IMR-90 (cell line): ENCODE measurements at regions not wholly inside any gene's neighbourhood (a gene's known extent, or its start where the extent isn't known, plus 50 kb on each side); places are given as distances from the start of the nearest gene placed in this dataset.

Source experiments
- ATAC-seq: fragments of 200-7000 bp; cut with Tn5 transposase; 2 replicates; pipeline ENCODE4 v1.9.1; 2020; ENCODE audit warnings: low read depth, mild to moderate bottlenecking, moderate library complexity
- BruUV-seq: library from RNA; stranded (reverse); fragments of 400-500 nt; replicated peaks from 2 replicates; lab custom pipeline; 2021; lab: Mats Ljungman, UMichigan
- CTCF ChIA-PET: fragments of 300-600 bp; formaldehyde crosslinking; extraction: SDS; loops from one replicate; lab custom pipeline; 2021; ENCODE audit warnings: antibody characterized with exemption; lab: Yijun Ruan, JAX
- POLR2A ChIA-PET: fragments of 300-600 bp; sonication (Branson Sonifier 250); formaldehyde crosslinking; loops from one replicate; lab custom pipeline; 2022; ENCODE audit warnings: antibody characterized with exemption; ENCODE audit not compliant: unreplicated experiment; lab: Charles Lee
- DNase-seq: peaks from one replicate; pipeline ENCODE4 v3.0.0; 2013
- H2AFZ ChIP-seq: replicated peaks from 2 replicates; pipeline ENCODE3; 2013; ENCODE audit warnings: low read length, mild to moderate bottlenecking; ENCODE audit not compliant: poor library complexity
- H2AK5ac ChIP-seq: 2 replicates; pipeline ENCODE4 v1.6.1; 2013; ENCODE audit warnings: low read depth, low read length, inconsistent platforms
- H2AK9ac ChIP-seq: replicated peaks from 2 replicates; pipeline ENCODE3; 2013; ENCODE audit warnings: mild to moderate bottlenecking, low read depth, low read length, moderate library complexity; ENCODE audit not compliant: poor library complexity
- H2BK120ac ChIP-seq: 2 replicates; pipeline ENCODE4 v1.6.1; 2013; ENCODE audit warnings: low read depth, low read length, inconsistent platforms
- H2BK15ac ChIP-seq: 3 replicates; pipeline ENCODE4 v1.6.1; 2013; ENCODE audit warnings: low read depth, low read length, inconsistent platforms
- H2BK20ac ChIP-seq: 2 replicates; pipeline ENCODE4 v1.6.1; 2013; ENCODE audit warnings: low read depth, mild to moderate bottlenecking, inconsistent platforms, low read length, moderate library complexity
- H2BK5ac ChIP-seq: 2 replicates; pipeline ENCODE4 v1.6.1; 2013; ENCODE audit warnings: mild to moderate bottlenecking, low read depth, low read length, inconsistent platforms; ENCODE audit not compliant: poor library complexity, severe bottlenecking
- H3K14ac ChIP-seq: replicated peaks from 2 replicates; pipeline ENCODE4 v1.6.1; 2013; ENCODE audit warnings: low read depth, low read length, inconsistent platforms
- H3K18ac ChIP-seq: 2 replicates; pipeline ENCODE4 v1.6.1; 2013; ENCODE audit warnings: low read depth, low read length, control low read depth
- H3K23ac ChIP-seq: 2 replicates; pipeline ENCODE4 v1.6.1; 2013; ENCODE audit warnings: low read depth, low read length, inconsistent platforms
- H3K27ac ChIP-seq: 2 replicates; pipeline ENCODE4 v1.5.1; 2013; ENCODE audit warnings: mild to moderate bottlenecking, control low read depth, low read length; ENCODE audit not compliant: insufficient read depth
- H3K27me3 ChIP-seq: 2 replicates; pipeline ENCODE4 v1.6.1; 2013; ENCODE audit warnings: low read length; ENCODE audit not compliant: control insufficient read depth, insufficient read depth
- H3K36me3 ChIP-seq: 2 replicates; pipeline ENCODE4 v1.6.1; 2013; ENCODE audit warnings: low read length, mixed read lengths; ENCODE audit not compliant: control insufficient read depth, insufficient read depth
- H3K4ac ChIP-seq: 2 replicates; pipeline ENCODE4 v1.6.1; 2013; ENCODE audit warnings: low read depth, low read length, inconsistent platforms
- H3K4me1 ChIP-seq: 2 replicates; pipeline ENCODE4 v1.6.1; 2013; ENCODE audit warnings: low read length, mixed read lengths; ENCODE audit not compliant: control insufficient read depth, insufficient read depth
- H3K4me2 ChIP-seq: 2 replicates; pipeline ENCODE4 v1.6.1; 2013; ENCODE audit warnings: low read depth, mild to moderate bottlenecking, control low read depth, low read length, moderate library complexity
- H3K4me3 ChIP-seq: 2 replicates; pipeline ENCODE4 v1.5.1; 2013; ENCODE audit warnings: low read depth, mild to moderate bottlenecking, control low read depth, low read length, moderate library complexity; ENCODE audit not compliant: insufficient read depth
- H3K56ac ChIP-seq: 2 replicates; pipeline ENCODE4 v1.6.1; 2013; ENCODE audit warnings: low read length, inconsistent platforms; ENCODE audit not compliant: insufficient read depth; ENCODE audit errors: extremely low read depth
- H3K79me1 ChIP-seq, 2 experiments: 2 replicates each; pipeline ENCODE4 v1.6.1; 2013; ENCODE audit warnings: low read length in 2 of 2, inconsistent platforms in 1 of 2, low read depth in 1 of 2
- H3K9ac ChIP-seq: 2 replicates; pipeline ENCODE4 v1.6.1; 2013; ENCODE audit warnings: low read depth, low read length, control low read depth
- H3K9me1 ChIP-seq: 2 replicates; pipeline ENCODE4 v1.6.1; 2013; ENCODE audit warnings: low read length, inconsistent platforms; ENCODE audit not compliant: insufficient read depth
- H3K9me3 ChIP-seq: 2 replicates; pipeline ENCODE4 v1.6.1; 2013; ENCODE audit warnings: low read length; ENCODE audit not compliant: control insufficient read depth, insufficient read depth
- H4K20me1 ChIP-seq: 2 replicates; pipeline ENCODE4 v1.6.1; 2013; ENCODE audit warnings: low read length, inconsistent platforms; ENCODE audit not compliant: insufficient read depth
- H4K5ac ChIP-seq: 2 replicates; pipeline ENCODE4 v1.6.1; 2013; ENCODE audit warnings: mild to moderate bottlenecking, low read depth, low read length, control low read depth
- H4K8ac ChIP-seq, 2 experiments: 2 replicates each; pipeline ENCODE4 v1.6.1; 2013; ENCODE audit warnings: low read depth in 2 of 2, low read length in 2 of 2, control low read depth in 1 of 2, inconsistent platforms in 1 of 2
- H4K91ac ChIP-seq: 2 replicates; pipeline ENCODE4 v1.6.1; 2013; ENCODE audit warnings: low read depth, low read length, inconsistent platforms; ENCODE audit not compliant: insufficient read depth
- BHLHE40 ChIP-seq: fragments of 150-350 bp; IDR thresholded peaks from 2 replicates; pipeline ENCODE4 v1.6.1; 2016; ENCODE audit warnings: mild to moderate bottlenecking, low read depth, low read length
- CHD1 ChIP-seq: IDR thresholded peaks from 2 replicates; pipeline ENCODE4 v1.6.1; 2012; ENCODE audit warnings: low read depth, low read length, improper control_type of control experiment
- FOS ChIP-seq: fragments of 150-350 bp; IDR thresholded peaks from 2 replicates; pipeline ENCODE4 v1.6.1; 2016; ENCODE audit warnings: low read depth, low read length
- NFE2L2 ChIP-seq: fragments of 150-350 bp; IDR thresholded peaks from 2 replicates; pipeline ENCODE4 v1.6.1; 2016; ENCODE audit warnings: low read depth, mild to moderate bottlenecking, low read length
- POLR2A ChIP-seq: IDR thresholded peaks from 2 replicates; pipeline ENCODE4 v1.6.1; 2012; ENCODE audit warnings: mild to moderate bottlenecking, low read depth, low read length
- RCOR1 ChIP-seq: IDR thresholded peaks from 2 replicates; pipeline ENCODE4 v1.6.1; 2012; ENCODE audit warnings: mild to moderate bottlenecking, low read length, improper control_type of control experiment; ENCODE audit not compliant: insufficient replicate concordance
- RFX5 ChIP-seq: IDR thresholded peaks from 2 replicates; pipeline ENCODE4 v1.8.0; 2012; ENCODE audit warnings: low read depth, mild to moderate bottlenecking, low read length, moderate library complexity
- SMC3 ChIP-seq: fragments of 150-350 bp; IDR thresholded peaks from 2 replicates; pipeline ENCODE4 v1.6.1; 2016; ENCODE audit warnings: low read depth, mild to moderate bottlenecking, antibody characterized with exemption, low read length, moderate library complexity
- WGBS, 2 experiments: methylation state at CpG; one replicate each; pipeline versions ENCODE4 v1.1.5 to v1.1.7; 2013; ENCODE audit warnings: missing lambda C conversion rate in 2 of 2; ENCODE audit not compliant: insufficient read length in 1 of 2; ENCODE audit errors: extremely low coverage in 2 of 2; 5-methylcytosine and 5-hydroxymethylcytosine counted together
- dilution Hi-C: fragments of 300-500 bp; cut with HindIII; formaldehyde crosslinking; loops from one replicate; pipeline ENCODE4 v1.14.3; 2018; ENCODE audit warnings: low sequenced_read_pairs; ENCODE audit not compliant: unreplicated experiment
- in situ Hi-C: fragments of 300-500 bp; cut with MboI; formaldehyde crosslinking; loops from 3 replicates; pipeline ENCODE4 v1.14.3; 2019; ENCODE audit warnings: low sequenced_read_pairs, inconsistent platforms, mixed read lengths
- intact Hi-C: fragments of 100-400 bp; cut with micrococcal nuclease; formaldehyde crosslinking; loops from 2 replicates; pipeline ENCODE4 v1.10.0; 2022
- TF ChIP-seq, protein P1 (sequence below): fragments of 150-350 bp; IDR thresholded peaks from 2 replicates; pipeline ENCODE4 v1.6.1; 2016; ENCODE audit warnings: low read depth, mild to moderate bottlenecking, low read length, moderate library complexity, borderline replicate concordance
- TF ChIP-seq, protein P2 (sequence below): fragments of 150-350 bp; IDR thresholded peaks from 2 replicates; pipeline ENCODE4 v1.6.1; 2017; ENCODE audit warnings: mild to moderate bottlenecking, antibody characterized with exemption, low read length, low read depth

DNA sequence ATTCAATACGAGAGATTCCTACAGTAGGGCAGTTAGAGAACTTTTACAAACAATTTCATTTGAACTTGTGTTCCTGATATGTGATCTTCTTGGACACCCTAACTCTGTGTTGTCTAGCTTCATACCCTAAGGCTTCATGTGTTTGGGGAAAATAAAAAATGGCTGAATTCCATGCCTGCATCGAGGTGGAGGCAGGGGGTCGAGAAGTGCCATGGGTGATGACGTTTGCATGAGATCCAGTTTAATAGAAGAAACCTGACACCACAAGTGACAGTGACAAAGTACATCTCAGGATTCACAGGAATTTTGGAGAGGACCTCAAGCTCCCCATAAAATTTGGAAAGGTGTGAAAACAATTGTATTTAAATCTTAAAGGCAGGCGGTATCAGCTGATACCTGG, 169.2 kb upstream of the NABP1 start:
- Histone ChIP-seq H3K27me3 (no peaks in the 10 kb centered on the region), H4K91ac (no peak overlapping the region), H3K4me2 (no peak overlapping the region), H2BK120ac (no peak overlapping the region), H2AK9ac (no peak overlapping the region), H3K36me3 (no peaks in the 10 kb centered on the region), H4K8ac (no peak overlapping the region; a peak in 1 of 4 replicates), H3K4ac (no peak overlapping the region), H3K4me3 (no peak overlapping the region), H4K5ac (no peak overlapping the region), H2BK5ac (no peak overlapping the region), H2BK15ac (no peak overlapping the region), H3K27ac (no peak overlapping the region), H2BK20ac (no peak overlapping the region), H3K9ac (no peak overlapping the region), H3K23ac (no peak overlapping the region), H3K9me1 (no peaks in the 10 kb centered on the region), H3K79me1 (no peaks in the 10 kb centered on the region), H3K4me1 (peaks cover 6% of the 10 kb centered on the region), H2AFZ (no peak overlapping the region), H3K56ac (no peak overlapping the region), H3K18ac (no peak overlapping the region), H2AK5ac (no peak overlapping the region), H4K20me1 (no peaks in the 10 kb centered on the region), H3K9me3 (no peaks in the 10 kb centered on the region), H3K14ac (no peak overlapping the region)
- intact Hi-C loops (no loop called here), dilution Hi-C loops (no loop called here), in situ Hi-C loops (no loop called here)
- no CpG with 5 or more reads among the region's 5 CpGs for WGBS, 2 experiments
- ChIA-PET CTCF (interaction anchor here (1.1 to 2.3 kb wide), 2 partner anchors 9 to 13 kb away, joined by 3 to 6 read pairs; no protein-coding TSS in a partner anchor), POLR2A (no interaction called here)
- ATAC-seq (no peak), DNase-seq (no peak)
- TF ChIP-seq, protein P1, sequence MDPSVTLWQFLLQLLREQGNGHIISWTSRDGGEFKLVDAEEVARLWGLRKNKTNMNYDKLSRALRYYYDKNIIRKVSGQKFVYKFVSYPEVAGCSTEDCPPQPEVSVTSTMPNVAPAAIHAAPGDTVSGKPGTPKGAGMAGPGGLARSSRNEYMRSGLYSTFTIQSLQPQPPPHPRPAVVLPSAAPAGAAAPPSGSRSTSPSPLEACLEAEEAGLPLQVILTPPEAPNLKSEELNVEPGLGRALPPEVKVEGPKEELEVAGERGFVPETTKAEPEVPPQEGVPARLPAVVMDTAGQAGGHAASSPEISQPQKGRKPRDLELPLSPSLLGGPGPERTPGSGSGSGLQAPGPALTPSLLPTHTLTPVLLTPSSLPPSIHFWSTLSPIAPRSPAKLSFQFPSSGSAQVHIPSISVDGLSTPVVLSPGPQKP = no peak
- TF ChIP-seq BHLHE40 = no peak
- TF ChIP-seq CHD1 = no peak
- no peak for TF ChIP-seq POLR2A
- no peak for TF ChIP-seq NFE2L2
- no peak for TF ChIP-seq RCOR1
- TF ChIP-seq RFX5 = no peak
- TF ChIP-seq FOS = no peak
- no peak for TF ChIP-seq SMC3
- TF ChIP-seq, protein P2, sequence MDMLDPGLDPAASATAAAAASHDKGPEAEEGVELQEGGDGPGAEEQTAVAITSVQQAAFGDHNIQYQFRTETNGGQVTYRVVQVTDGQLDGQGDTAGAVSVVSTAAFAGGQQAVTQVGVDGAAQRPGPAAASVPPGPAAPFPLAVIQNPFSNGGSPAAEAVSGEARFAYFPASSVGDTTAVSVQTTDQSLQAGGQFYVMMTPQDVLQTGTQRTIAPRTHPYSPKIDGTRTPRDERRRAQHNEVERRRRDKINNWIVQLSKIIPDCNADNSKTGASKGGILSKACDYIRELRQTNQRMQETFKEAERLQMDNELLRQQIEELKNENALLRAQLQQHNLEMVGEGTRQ = no peak
- no TSS peak for BruUV-seq
